GM20000 (cell line): ENCODE measurements at regions not wholly inside any gene's neighbourhood (a gene's known extent, or its start where the extent isn't known, plus 50 kb on each side); places are given as distances from the start of the nearest gene placed in this dataset.

Experiments used
- DNase-seq: peaks from one replicate; pipeline ENCODE4 v3.0.0; 2012; ENCODE audit warnings: low spot score
- TF ChIP-seq, protein P1 (sequence below): IDR thresholded peaks from 2 replicates; pipeline ENCODE4 v1.5.1; 2012; ENCODE audit warnings: mild to moderate bottlenecking, control low read depth; ENCODE audit errors: extremely low read depth, missing control alignments

- no peak for DNase-seq
- TF ChIP-seq, protein P1, sequence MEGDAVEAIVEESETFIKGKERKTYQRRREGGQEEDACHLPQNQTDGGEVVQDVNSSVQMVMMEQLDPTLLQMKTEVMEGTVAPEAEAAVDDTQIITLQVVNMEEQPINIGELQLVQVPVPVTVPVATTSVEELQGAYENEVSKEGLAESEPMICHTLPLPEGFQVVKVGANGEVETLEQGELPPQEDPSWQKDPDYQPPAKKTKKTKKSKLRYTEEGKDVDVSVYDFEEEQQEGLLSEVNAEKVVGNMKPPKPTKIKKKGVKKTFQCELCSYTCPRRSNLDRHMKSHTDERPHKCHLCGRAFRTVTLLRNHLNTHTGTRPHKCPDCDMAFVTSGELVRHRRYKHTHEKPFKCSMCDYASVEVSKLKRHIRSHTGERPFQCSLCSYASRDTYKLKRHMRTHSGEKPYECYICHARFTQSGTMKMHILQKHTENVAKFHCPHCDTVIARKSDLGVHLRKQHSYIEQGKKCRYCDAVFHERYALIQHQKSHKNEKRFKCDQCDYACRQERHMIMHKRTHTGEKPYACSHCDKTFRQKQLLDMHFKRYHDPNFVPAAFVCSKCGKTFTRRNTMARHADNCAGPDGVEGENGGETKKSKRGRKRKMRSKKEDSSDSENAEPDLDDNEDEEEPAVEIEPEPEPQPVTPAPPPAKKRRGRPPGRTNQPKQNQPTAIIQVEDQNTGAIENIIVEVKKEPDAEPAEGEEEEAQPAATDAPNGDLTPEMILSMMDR: no peak
These were observed 325.2 kb downstream of the CYP26B1 start for GRCh38 chr2:71822463-71822862.

DNA sequence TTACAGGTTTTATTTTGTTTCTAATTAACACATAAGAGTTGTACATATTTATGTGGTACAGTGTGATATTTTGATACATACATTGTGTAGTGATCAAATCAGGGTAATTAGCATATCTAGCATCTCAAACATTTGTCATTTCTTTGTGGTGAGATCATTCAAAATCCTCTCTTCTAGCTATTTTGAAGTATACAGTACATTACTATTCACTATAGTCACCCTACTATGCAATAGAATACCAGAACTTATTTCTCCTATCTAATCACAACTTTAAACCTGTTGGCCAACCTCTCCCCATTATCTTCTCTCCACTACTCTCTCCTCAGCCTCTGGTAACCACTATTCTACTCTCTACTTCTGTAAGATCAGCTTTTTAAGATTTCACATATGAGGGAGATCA lies 325.8 kb downstream of the CYP26B1 start:
- TF ChIP-seq, protein P1: no peak

GRCh38 chr2:71816815-71817214 lies 330.8 kb downstream of the CYP26B1 start:
- DNase-seq: no peak
- TF ChIP-seq, protein P1: no peak

More for the DNA sequence above, 325.8 kb downstream of the CYP26B1 start:
- DNase-seq: no peak

- no peak for DNase-seq
- TF ChIP-seq, protein P1: no peak
These were observed 331.8 kb downstream of the CYP26B1 start for GRCh38 chr2:71815701-71816474.

- TF ChIP-seq, protein P1: no peak
- DNase-seq: no peak
These were observed 332.8 kb downstream of the CYP26B1 start for GRCh38 chr2:71814885-71815284.

GRCh38 chr2:71813807-71814470 lies 333.7 kb downstream of the CYP26B1 start:
- TF ChIP-seq, protein P1: no peak

DNA sequence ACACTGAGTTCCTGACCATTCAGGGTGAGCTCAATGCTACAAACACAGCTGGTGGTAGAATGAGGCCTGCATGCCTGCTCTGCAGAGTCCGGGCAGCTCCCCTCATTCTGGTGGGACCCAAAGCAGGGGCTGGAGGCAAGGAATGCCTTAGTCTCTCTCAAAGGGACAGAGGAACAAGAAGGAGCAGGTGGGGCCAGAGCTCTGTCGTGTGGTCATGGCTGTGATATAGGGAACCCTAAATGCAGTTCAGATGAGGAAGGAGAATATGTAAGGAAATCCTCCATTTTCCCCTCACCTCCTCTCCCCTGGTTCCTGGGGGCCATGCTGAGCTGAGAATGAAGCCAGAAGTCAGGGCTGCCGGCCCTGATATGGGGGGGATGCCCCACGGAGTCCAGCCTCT lies 334.3 kb downstream of the CYP26B1 start:
- TF ChIP-seq, protein P1: no peak
- no peak for DNase-seq

More at GRCh38 chr2:71813807-71814470, 333.7 kb downstream of the CYP26B1 start:
- no peak for DNase-seq
